ENCODE measurements at regions not wholly inside any gene's neighbourhood (a gene's known extent, or its start where the extent isn't known, plus 50 kb on each side); places are given as distances from the start of the nearest gene placed in this dataset.

- TF ChIP-seq EZH2 (IDR thresholded peaks at IDR 0.05) = no peak
- no peak for TF ChIP-seq POLR2AphosphoS5 (IDR thresholded peaks at IDR 0.05; ENCODE audit: borderline replicate concordance, low read depth, low read length)
Observed at GRCh38 chr13:73816702-73817101, 317.5 kb downstream of the KLF12 start.

Measured in SK-N-MC (cell line).